Smooth muscle cell (in vitro differentiated cells): ENCODE measurements at regions not wholly inside any gene's neighbourhood (a gene's known extent, or its start where the extent isn't known, plus 50 kb on each side); places are given as distances from the start of the nearest gene placed in this dataset.

Source experiments
- DNase-seq: peaks from one replicate; lab custom pipeline; 2025; ENCODE audit not compliant: unreplicated experiment; lab: John Stamatoyannopoulos, UW
- H2AFZ ChIP-seq: fragments of 200-600 bp; sonication (generic); 2 replicates; pipeline ENCODE4 v1.6.0; 2016; ENCODE audit warnings: antibody characterized with exemption, low read depth, mild to moderate bottlenecking
- H3F3A ChIP-seq: fragments of 200-600 bp; sonication (generic); 2 replicates; pipeline ENCODE4 v1.6.0; 2017; ENCODE audit warnings: antibody characterized with exemption, low read depth
- H3K27ac ChIP-seq: fragments of 200-600 bp; sonication (generic); 2 replicates; pipeline ENCODE4 v1.5.1; 2016; ENCODE audit warnings: low read depth, mild to moderate bottlenecking
- H3K27me3 ChIP-seq: fragments of 200-600 bp; sonication (generic); 2 replicates; pipeline ENCODE4 v1.6.1; 2016; ENCODE audit warnings: low read depth, mild to moderate bottlenecking
- H3K36me3 ChIP-seq: fragments of 200-600 bp; sonication (generic); 2 replicates; pipeline ENCODE4 v1.5.1; 2016; ENCODE audit warnings: low read depth
- H3K4me1 ChIP-seq: fragments of 200-600 bp; sonication (generic); 2 replicates; pipeline ENCODE4 v1.5.1; 2016; ENCODE audit warnings: low read depth
- H3K4me2 ChIP-seq: fragments of 200-600 bp; sonication (generic); 2 replicates; pipeline ENCODE4 v1.6.0; 2016; ENCODE audit warnings: mild to moderate bottlenecking
- H3K4me3 ChIP-seq: fragments of 200-600 bp; sonication (generic); 2 replicates; pipeline ENCODE4 v1.5.1; 2016; ENCODE audit warnings: mild to moderate bottlenecking
- H3K79me2 ChIP-seq: fragments of 200-600 bp; sonication (generic); 2 replicates; pipeline ENCODE4 v1.6.0; 2016; ENCODE audit warnings: low read depth, mild to moderate bottlenecking
- H3K9ac ChIP-seq: fragments of 200-600 bp; sonication (generic); 2 replicates; pipeline ENCODE4 v1.6.0; 2016; ENCODE audit warnings: low read depth
- H3K9me3 ChIP-seq: fragments of 200-600 bp; sonication (generic); replicated peaks from 2 replicates; pipeline ENCODE4 v1.5.1; 2016; ENCODE audit warnings: low read depth
- H4K20me1 ChIP-seq: fragments of 200-600 bp; sonication (generic); 2 replicates; pipeline ENCODE4 v1.6.0; 2016; ENCODE audit warnings: low read depth
- WGBS: methylation state at CpG from one replicate; pipeline ENCODE4 v1.1.7; 2016; ENCODE audit warnings: low lambda C conversion rate; 5-methylcytosine and 5-hydroxymethylcytosine counted together
- TF ChIP-seq, protein P1 (sequence below): fragments of 200-600 bp; sonication (generic); IDR thresholded peaks from 2 replicates; pipeline ENCODE4 v1.5.1; 2017; ENCODE audit warnings: borderline replicate concordance, mild to moderate bottlenecking, antibody characterized with exemption; ENCODE audit not compliant: insufficient read depth, poor library complexity, severe bottlenecking

DNA sequence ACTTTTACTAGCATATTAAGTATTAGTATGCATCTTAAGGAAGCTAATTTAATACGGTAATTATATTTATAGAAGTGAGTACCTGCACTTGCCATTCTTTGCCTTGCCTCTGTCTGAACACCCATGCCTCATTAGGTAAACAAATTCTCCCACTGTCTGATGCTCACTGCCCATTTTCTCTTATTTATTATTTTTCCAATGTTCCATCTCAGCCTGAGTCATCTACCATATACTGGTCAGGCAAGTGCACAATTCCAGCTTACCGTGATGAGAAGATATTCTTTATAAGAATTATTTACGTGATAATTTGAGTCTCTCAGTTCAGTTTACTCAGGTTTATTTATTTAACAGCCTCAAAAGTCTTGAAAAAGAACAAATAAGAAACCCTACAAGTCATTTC is 619.2 kb upstream of the EYS start:
- 83% methylated on average over 3 of the region's 3 CpGs for WGBS
- TF ChIP-seq, protein P1, sequence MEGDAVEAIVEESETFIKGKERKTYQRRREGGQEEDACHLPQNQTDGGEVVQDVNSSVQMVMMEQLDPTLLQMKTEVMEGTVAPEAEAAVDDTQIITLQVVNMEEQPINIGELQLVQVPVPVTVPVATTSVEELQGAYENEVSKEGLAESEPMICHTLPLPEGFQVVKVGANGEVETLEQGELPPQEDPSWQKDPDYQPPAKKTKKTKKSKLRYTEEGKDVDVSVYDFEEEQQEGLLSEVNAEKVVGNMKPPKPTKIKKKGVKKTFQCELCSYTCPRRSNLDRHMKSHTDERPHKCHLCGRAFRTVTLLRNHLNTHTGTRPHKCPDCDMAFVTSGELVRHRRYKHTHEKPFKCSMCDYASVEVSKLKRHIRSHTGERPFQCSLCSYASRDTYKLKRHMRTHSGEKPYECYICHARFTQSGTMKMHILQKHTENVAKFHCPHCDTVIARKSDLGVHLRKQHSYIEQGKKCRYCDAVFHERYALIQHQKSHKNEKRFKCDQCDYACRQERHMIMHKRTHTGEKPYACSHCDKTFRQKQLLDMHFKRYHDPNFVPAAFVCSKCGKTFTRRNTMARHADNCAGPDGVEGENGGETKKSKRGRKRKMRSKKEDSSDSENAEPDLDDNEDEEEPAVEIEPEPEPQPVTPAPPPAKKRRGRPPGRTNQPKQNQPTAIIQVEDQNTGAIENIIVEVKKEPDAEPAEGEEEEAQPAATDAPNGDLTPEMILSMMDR = no peak
- H3K4me1 ChIP-seq = no peaks in the 10 kb centered on the region

DNA sequence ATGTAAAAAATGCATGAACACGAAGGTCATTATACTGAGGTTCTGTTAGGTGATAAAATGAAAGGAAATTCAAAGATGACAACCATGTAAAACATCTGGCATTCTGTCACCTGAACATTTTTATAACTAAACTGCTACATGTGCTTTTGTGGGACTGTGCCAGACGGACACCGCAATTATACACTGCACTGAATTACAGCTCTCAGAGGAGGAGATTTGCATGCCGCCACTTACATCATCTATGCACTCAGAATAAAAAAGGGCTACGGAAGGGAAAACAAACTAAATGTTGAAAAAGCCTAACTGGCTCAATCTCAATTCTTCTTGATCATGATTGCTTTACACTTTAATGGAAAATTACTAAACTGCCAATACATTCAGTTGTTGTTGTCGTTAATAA is 614.0 kb upstream of the EYS start:
- H3K27ac ChIP-seq = no peak overlapping the region
- no peak overlapping the region for H3K9ac ChIP-seq
- no peaks in the 10 kb centered on the region for H3F3A ChIP-seq
- H3K4me1 ChIP-seq = no peaks in the 10 kb centered on the region
- 89% methylated on average over 6 of the region's 6 CpGs for WGBS
- H2AFZ ChIP-seq = no peak overlapping the region
- DNase-seq = no peak
- no peaks in the 10 kb centered on the region for H3K36me3 ChIP-seq
- TF ChIP-seq, protein P1 = no peak
- H3K27me3 ChIP-seq = no peaks in the 10 kb centered on the region
- H3K79me2 ChIP-seq = no peaks in the 10 kb centered on the region
- H3K9me3 ChIP-seq = no peaks in the 10 kb centered on the region
- H4K20me1 ChIP-seq = no peaks in the 10 kb centered on the region
- no peak overlapping the region for H3K4me2 ChIP-seq
- H3K4me3 ChIP-seq = no peak overlapping the region

More for the DNA sequence above, 619.2 kb upstream of the EYS start:
- Histone ChIP-seq H3K9me3 (no peaks in the 10 kb centered on the region), H3F3A (no peaks in the 10 kb centered on the region), H4K20me1 (no peaks in the 10 kb centered on the region), H3K27ac (no peak overlapping the region), H3K4me3 (no peak overlapping the region), H2AFZ (no peak overlapping the region), H3K79me2 (no peaks in the 10 kb centered on the region), H3K4me2 (no peak overlapping the region), H3K9ac (no peak overlapping the region), H3K27me3 (no peaks in the 10 kb centered on the region), H3K36me3 (no peaks in the 10 kb centered on the region)
- DNase-seq = no peak

DNA sequence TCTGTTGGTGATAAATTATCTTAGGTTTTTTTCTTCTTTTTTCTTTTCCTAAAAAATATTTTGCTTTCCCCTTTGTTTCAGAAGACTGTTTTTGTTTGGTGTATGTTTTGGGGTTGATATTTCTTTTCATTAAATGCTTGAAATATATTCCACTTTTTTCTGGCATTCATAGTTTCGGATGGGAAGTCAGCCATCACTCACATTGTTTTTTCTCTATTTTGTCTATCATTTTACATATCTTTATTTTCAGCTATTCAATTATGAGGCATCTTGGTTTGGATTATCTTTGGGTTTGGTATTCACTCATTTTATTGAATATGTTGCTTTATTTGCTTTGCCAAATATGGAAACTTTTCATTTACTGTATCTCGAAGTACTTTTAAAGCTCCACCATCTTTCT is 600.5 kb upstream of the EYS start:
- no peaks in the 10 kb centered on the region for H3K79me2 ChIP-seq
- H4K20me1 ChIP-seq = no peaks in the 10 kb centered on the region
- no peak overlapping the region for H3K27ac ChIP-seq
- H3K4me2 ChIP-seq = no peak overlapping the region
- no peaks in the 10 kb centered on the region for H3F3A ChIP-seq
- no peak overlapping the region for H2AFZ ChIP-seq
- no peaks in the 10 kb centered on the region for H3K4me1 ChIP-seq
- 97% methylated on average over 2 of the region's 2 CpGs for WGBS
- H3K9ac ChIP-seq = no peak overlapping the region
- no peaks in the 10 kb centered on the region for H3K36me3 ChIP-seq
- no peak overlapping the region for H3K4me3 ChIP-seq
- peaks cover 11% of the 10 kb centered on the region for H3K9me3 ChIP-seq
- TF ChIP-seq, protein P1 = no peak
- no peak for DNase-seq
- no peaks in the 10 kb centered on the region for H3K27me3 ChIP-seq

DNA sequence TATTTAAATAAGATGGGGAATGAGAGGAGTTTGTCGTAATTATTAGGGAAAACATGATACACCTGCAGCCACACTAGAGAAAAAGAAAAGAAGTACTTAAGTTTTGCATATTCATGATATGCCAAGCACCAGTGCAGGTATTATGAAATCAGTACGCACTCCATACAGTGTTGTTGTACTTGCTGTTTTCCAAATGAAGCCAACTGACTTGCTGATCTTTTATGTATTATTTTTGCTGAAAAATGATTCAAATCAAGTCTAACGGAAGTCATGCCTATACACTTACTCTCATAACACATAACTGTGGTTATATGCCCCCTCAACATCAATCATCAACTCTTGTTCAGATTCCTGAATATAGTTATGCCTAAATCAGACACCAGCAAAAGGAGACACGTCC is 584.9 kb upstream of the EYS start:
- H4K20me1 ChIP-seq = no peaks in the 10 kb centered on the region
- H3K27ac ChIP-seq = no peak overlapping the region
- TF ChIP-seq, protein P1 = no peak
- no peaks in the 10 kb centered on the region for H3K4me1 ChIP-seq
- no peaks in the 10 kb centered on the region for H3K79me2 ChIP-seq
- H3K27me3 ChIP-seq = no peaks in the 10 kb centered on the region
- no peak overlapping the region for H3K4me2 ChIP-seq
- H3K9ac ChIP-seq = no peak overlapping the region
- H3K4me3 ChIP-seq = no peak overlapping the region
- H2AFZ ChIP-seq = no peak overlapping the region
- H3F3A ChIP-seq = no peaks in the 10 kb centered on the region
- no peaks in the 10 kb centered on the region for H3K9me3 ChIP-seq
- whole genome bisulfite sequencing = 88% methylated on average over 4 of the region's 4 CpGs
- no peaks in the 10 kb centered on the region for H3K36me3 ChIP-seq
- no peak for DNase-seq
